NT2/D1 (cell line): ENCODE measurements at regions not wholly inside any gene's neighbourhood (a gene's known extent, or its start where the extent isn't known, plus 50 kb on each side); places are given as distances from the start of the nearest gene placed in this dataset.

Source experiments
- SUZ12 ChIP-seq: IDR thresholded peaks from 2 replicates; pipeline ENCODE4 v1.6.1; 2011; ENCODE audit not compliant: insufficient read length, insufficient read depth; ENCODE audit errors: extremely low read depth
- YY1 ChIP-seq: IDR thresholded peaks from 2 replicates; pipeline ENCODE4 v1.6.1; 2011; ENCODE audit not compliant: insufficient read length, insufficient read depth
- ZNF274 ChIP-seq: IDR thresholded peaks from 2 replicates; pipeline ENCODE4 v1.6.1; 2011; ENCODE audit warnings: mild to moderate bottlenecking, low read depth, low read length

- TF ChIP-seq YY1 (no peak), ZNF274 (no peak), SUZ12 (no peak)
Observed at GRCh38 chr15:91664224-91664836, 189.2 kb upstream of the SLCO3A1 start.
